GM12873 (cell line): ENCODE measurements at regions not wholly inside any gene's neighbourhood (a gene's known extent, or its start where the extent isn't known, plus 50 kb on each side); places are given as distances from the start of the nearest gene placed in this dataset.

ENCODE experiments used
- CTCF ChIP-seq: IDR thresholded peaks from 2 replicates; pipeline ENCODE4 v1.5.1; 2012; ENCODE audit warnings: low read depth, mild to moderate bottlenecking, moderate library complexity, low read length, control low read depth; ENCODE audit not compliant: insufficient read depth; ENCODE audit errors: missing control alignments

GRCh38 chr6:81362246-81362645 is 390.2 kb downstream of the TENT5A start:
- TF ChIP-seq CTCF = no peak

GRCh38 chr6:81353262-81353661 is 399.2 kb downstream of the TENT5A start:
- no peak for TF ChIP-seq CTCF

GRCh38 chr6:81340946-81341345 is 411.5 kb downstream of the TENT5A start:
- TF ChIP-seq CTCF = no peak

- TF ChIP-seq CTCF = no peak
These were observed 421.0 kb downstream of the TENT5A start for GRCh38 chr6:81331526-81331925.

- no peak for TF ChIP-seq CTCF
These were observed 423.8 kb downstream of the TENT5A start for GRCh38 chr6:81328700-81329099.

GRCh38 chr6:81326881-81327561 is 425.5 kb downstream of the TENT5A start:
- TF ChIP-seq CTCF = no peak

GRCh38 chr6:81309811-81310210 is 442.7 kb downstream of the TENT5A start:
- no peak for TF ChIP-seq CTCF
